Endothelial cell of umbilical vein (primary cell): ENCODE measurements at regions not wholly inside any gene's neighbourhood (a gene's known extent, or its start where the extent isn't known, plus 50 kb on each side); places are given as distances from the start of the nearest gene placed in this dataset.

ENCODE experiments used
- BruUV-seq: library from RNA; stranded (reverse); fragments of 400-500 nt; replicated peaks from 2 replicates; lab custom pipeline; 2021; lab: Mats Ljungman, UMichigan
- CTCF ChIA-PET: fragments of 300-600, 350-600 bp; sonication (Branson Sonifier 250); formaldehyde crosslinking; loops from one replicate; lab custom pipeline; 2021; ENCODE audit warnings: antibody characterized with exemption, inconsistent platforms; lab: Charles Lee
- POLR2A ChIA-PET: fragments of 300-600, 350-600 bp; sonication (Branson Sonifier 250); formaldehyde crosslinking; loops from one replicate; lab custom pipeline; 2021; ENCODE audit warnings: antibody characterized with exemption, inconsistent platforms; lab: Charles Lee
- DNase-seq: peaks from one replicate; pipeline ENCODE4 v3.0.0-alpha.2; 2011; ENCODE audit warnings: low read depth, low spot score
- FAIRE-seq: peaks from 2 replicates; lab custom pipeline; 2011; peaks lifted over from hg19 to GRCh38; lab: Jason Lieb, UNC
- H2AFZ ChIP-seq: 2 replicates; pipeline ENCODE4 v1.6.0; 2012; ENCODE audit warnings: low read depth, low read length, control low read depth, inconsistent platforms
- H3K27ac ChIP-seq: 2 replicates; pipeline ENCODE4 v1.5.1; 2011; ENCODE audit warnings: low read depth, mild to moderate bottlenecking, control low read depth, low read length, moderate library complexity; ENCODE audit not compliant: insufficient read depth
- H3K27me3 ChIP-seq, 2 experiments: 2 replicates each; pipeline versions ENCODE4 v1.6.0 to v1.6.1; 2011; ENCODE audit warnings: low read length in 2 of 2, mixed read lengths in 1 of 2; ENCODE audit not compliant: control insufficient read depth in 2 of 2, insufficient read depth in 2 of 2
- H3K36me3 ChIP-seq, 2 experiments: 2 replicates in 1 of 2; 3 replicates in 1 of 2; pipeline ENCODE4 v1.5.1; 2011; ENCODE audit warnings: low read length in 2 of 2, mild to moderate bottlenecking in 1 of 2, moderate library complexity in 1 of 2; ENCODE audit not compliant: control insufficient read depth in 2 of 2, insufficient read depth in 2 of 2; ENCODE audit errors: extremely low read depth in 1 of 2
- H3K4me1 ChIP-seq: 3 replicates; pipeline ENCODE4 v1.5.1; 2011; ENCODE audit warnings: mild to moderate bottlenecking, low read length; ENCODE audit not compliant: control insufficient read depth, insufficient read depth; ENCODE audit errors: extremely low read depth
- H3K4me2 ChIP-seq: 2 replicates; pipeline ENCODE4 v1.6.1; 2011; ENCODE audit warnings: low read length, control low read depth, mixed read lengths; ENCODE audit not compliant: insufficient read depth
- H3K4me3 ChIP-seq, 3 experiments: fragments of 200-600 bp in 1 of 3; sonication (generic), shearing (Covaris generic) in 1 of 3; replicated peaks in 1 of 3; 2 replicates each; pipeline ENCODE4 v1.5.1; 2011 to 2016; ENCODE audit warnings: control low read depth in 3 of 3, low read length in 3 of 3, mild to moderate bottlenecking in 2 of 3, inconsistent platforms in 1 of 3, low read depth in 1 of 3, moderate library complexity in 1 of 3; ENCODE audit not compliant: insufficient read depth in 1 of 3
- H3K79me2 ChIP-seq: 2 replicates; pipeline ENCODE4 v1.6.0; 2012; ENCODE audit warnings: low read length, inconsistent platforms; ENCODE audit not compliant: control insufficient read depth, insufficient read depth
- H3K9ac ChIP-seq: replicated peaks from 2 replicates; pipeline ENCODE3; 2011; ENCODE audit warnings: low read length, control low read depth; ENCODE audit not compliant: insufficient read depth; ENCODE audit errors: extremely low read depth
- H3K9me1 ChIP-seq: replicated peaks from 3 replicates; pipeline ENCODE4 v1.6.0; 2011; ENCODE audit warnings: mild to moderate bottlenecking, low read length; ENCODE audit not compliant: control insufficient read depth, insufficient read depth; ENCODE audit errors: extremely low read depth
- H3K9me3 ChIP-seq: replicated peaks from 2 replicates; pipeline ENCODE4 v1.5.1; 2012; ENCODE audit warnings: low read length, inconsistent platforms; ENCODE audit not compliant: control insufficient read depth, insufficient read depth
- H4K20me1 ChIP-seq: replicated peaks from 2 replicates; pipeline ENCODE3; 2011; ENCODE audit warnings: mild to moderate bottlenecking, low read length; ENCODE audit not compliant: control insufficient read depth, insufficient read depth; ENCODE audit errors: extremely low read depth
- CTCF ChIP-seq, 2 donors: IDR thresholded peaks; 1 replicate in 1 of 2; 2 replicates in 1 of 2; pipeline ENCODE4 v1.5.1; 2011; ENCODE audit warnings: low read length in 2 of 2, mild to moderate bottlenecking in 2 of 2, moderate library complexity in 2 of 2, control low read depth in 1 of 2, inconsistent platforms in 1 of 2, low read depth in 1 of 2; ENCODE audit not compliant: insufficient read depth in 1 of 2; ENCODE audit errors: extremely low read depth in 1 of 2
- EZH2 ChIP-seq: IDR thresholded peaks from 2 replicates; pipeline ENCODE4 v1.6.1; 2012; ENCODE audit warnings: borderline replicate concordance, low read depth, mild to moderate bottlenecking, moderate library complexity, low read length, inconsistent platforms; ENCODE audit not compliant: severe bottlenecking
- FOS ChIP-seq: IDR thresholded peaks from 2 replicates; pipeline ENCODE4 v1.6.1; 2011; ENCODE audit warnings: mild to moderate bottlenecking, low read length, moderate library complexity, borderline replicate concordance; ENCODE audit not compliant: insufficient read depth
- GATA2 ChIP-seq: IDR thresholded peaks from 2 replicates; pipeline ENCODE4 v1.7.0; 2011; ENCODE audit warnings: low read depth, mild to moderate bottlenecking, moderate library complexity, mixed read lengths, low read length; ENCODE audit not compliant: insufficient read length, insufficient read depth
- JUN ChIP-seq: IDR thresholded peaks from 2 replicates; pipeline ENCODE4 v1.6.1; 2011; ENCODE audit warnings: borderline replicate concordance, low read depth; ENCODE audit not compliant: insufficient read length, insufficient read depth
- MAX ChIP-seq: IDR thresholded peaks from 2 replicates; pipeline ENCODE4 v1.6.1; 2011; ENCODE audit not compliant: insufficient read depth, insufficient read length
- MYC ChIP-seq: IDR thresholded peaks from one replicate; pipeline ENCODE4 v1.6.1; 2011; ENCODE audit warnings: mild to moderate bottlenecking, low read depth, low read length
- POLR2A ChIP-seq: IDR thresholded peaks from 2 replicates; pipeline ENCODE4 v1.6.1; 2012; ENCODE audit warnings: low read depth, mild to moderate bottlenecking, control low read depth, low read length
- POLR2AphosphoS5 ChIP-seq: IDR thresholded peaks from 2 replicates; pipeline ENCODE4 v1.6.1; 2012; ENCODE audit warnings: low read depth, mild to moderate bottlenecking, control low read depth, low read length, moderate library complexity; ENCODE audit not compliant: insufficient read depth
- dilution Hi-C: fragments of 300-500 bp; cut with MboI; formaldehyde crosslinking; loops from one replicate; pipeline ENCODE4 v1.15.0; 2019; ENCODE audit warnings: low sequenced_read_pairs; ENCODE audit not compliant: extremely low pct_ligation_motif_present
- intact Hi-C: fragments of 100-400 bp; cut with micrococcal nuclease; formaldehyde crosslinking; loops from one replicate; pipeline ENCODE4 v1.10.0; 2022

GRCh38 chr3:95654570-95655362, 1159.6 kb upstream of the EPHA6 start:
- DNase-seq (no peak), FAIRE-seq (no peak)
- ChIA-PET CTCF (interaction anchor here (1.3 kb wide), 1 partner anchor 25 kb away, joined by 3 read pairs; no protein-coding TSS in a partner anchor), POLR2A (no interaction called here)
- Histone ChIP-seq H3K9me1 (no peaks in the 10 kb centered on the region), H3K4me3 (no peak overlapping the region), H3K9ac (no peak overlapping the region), H4K20me1 (no peaks in the 10 kb centered on the region), H3K27me3 (no peaks in the 10 kb centered on the region), H3K36me3 (no peaks in the 10 kb centered on the region), H3K79me2 (no peaks in the 10 kb centered on the region), H3K4me1 (no peaks in the 10 kb centered on the region), H3K27ac (no peak overlapping the region), H3K9me3 (no peaks in the 10 kb centered on the region), H2AFZ (no peak overlapping the region), H3K4me2 (no peak overlapping the region)
- intact Hi-C loops (no loop called here), dilution Hi-C loops (no loop called here)
- TF ChIP-seq CTCF (IDR thresholded peaks at IDR 0.05; ENCODE audit: extremely low read depth in 1 of 2, insufficient read depth in 1 of 2, low read depth in 1 of 2, low read length in 2 of 2) (no peak), JUN (no peak), POLR2A (no peak), MYC (no peak), MAX (no peak), GATA2 (no peak), EZH2 (no peak), FOS (no peak), POLR2AphosphoS5 (no peak)
- no TSS peak for BruUV-seq
